Activated naive CD8-positive, alpha-beta T cell treated with anti-CD3 and anti-CD28 coated beads, Interleukin-2, amount 50 U/mL, for 24 hours (primary cell): ENCODE measurements at regions not wholly inside any gene's neighbourhood (a gene's known extent, or its start where the extent isn't known, plus 50 kb on each side); places are given as distances from the start of the nearest gene placed in this dataset.

Experiments used
- ATAC-seq: fragments of 150-1000 bp; cut with Tn5 transposase; one replicate; pipeline ENCODE4 v1.10.0; 2021
- DNase-seq: peaks from one replicate; pipeline ENCODE4 v3.0.0; 2021
- H3K27ac Mint-ChIP-seq: one replicate; pipeline ENCODE4 v1.8.0; 2021; ENCODE audit warnings: mild to moderate bottlenecking, mixed read lengths
- H3K27me3 Mint-ChIP-seq: one replicate; pipeline ENCODE4 v1.8.0; 2021; ENCODE audit warnings: mixed read lengths
- H3K36me3 Mint-ChIP-seq: one replicate; pipeline ENCODE4 v1.8.0; 2021; ENCODE audit warnings: low read depth, mixed read lengths
- H3K4me1 Mint-ChIP-seq: one replicate; pipeline ENCODE4 v1.8.0; 2021; ENCODE audit warnings: mixed read lengths
- H3K4me3 Mint-ChIP-seq: one replicate; pipeline ENCODE4 v1.8.0; 2021; ENCODE audit warnings: mild to moderate bottlenecking, moderate library complexity, mixed read lengths
- H3K9me3 Mint-ChIP-seq: one replicate; pipeline ENCODE4 v1.8.0; 2021; ENCODE audit warnings: mixed read lengths

GRCh38 chr20:50284811-50285375 is 94.3 kb downstream of the CEBPB start:
- Mint-ChIP-seq H3K4me1 (peaks cover 15% of the 10 kb centered on the region), H3K27ac (no peak overlapping the region), H3K27me3 (peaks cover 19% of the 10 kb centered on the region), H3K4me3 (no peak overlapping the region), H3K9me3 (no peaks in the 10 kb centered on the region), H3K36me3 (no peaks in the 10 kb centered on the region)
- ATAC-seq: no peak
- DNase-seq: no peak

GRCh38 chr20:50285376-50286173 is 94.9 kb downstream of the CEBPB start:
- H3K27ac Mint-ChIP-seq: peak overlapping the region; percentile 85
- DNase-seq (no peak), ATAC-seq (no peak)
- no peaks in the 10 kb centered on the region for H3K9me3 Mint-ChIP-seq
- peaks cover 21% of the 10 kb centered on the region for H3K27me3 Mint-ChIP-seq
- H3K4me1 Mint-ChIP-seq: peaks cover 15% of the 10 kb centered on the region
- no peaks in the 10 kb centered on the region for H3K36me3 Mint-ChIP-seq
- peak overlapping the region; percentile 50 for H3K4me3 Mint-ChIP-seq

- ATAC-seq (no peak), DNase-seq (no peak)
- Mint-ChIP-seq H3K36me3 (no peaks in the 10 kb centered on the region), H3K27ac (peak overlapping the region; percentile 40), H3K9me3 (no peaks in the 10 kb centered on the region), H3K4me1 (peaks cover 15% of the 10 kb centered on the region), H3K27me3 (peaks cover 24% of the 10 kb centered on the region), H3K4me3 (no peak overlapping the region)
Measured at GRCh38 chr20:50286174-50286511, 95.5 kb downstream of the CEBPB start.

GRCh38 chr20:50286609-50287008 is 96.0 kb downstream of the CEBPB start:
- no peak overlapping the region for H3K27ac Mint-ChIP-seq
- no peak overlapping the region for H3K4me3 Mint-ChIP-seq
- no peaks in the 10 kb centered on the region for H3K9me3 Mint-ChIP-seq
- DNase-seq (no peak), ATAC-seq (no peak)
- peaks cover 24% of the 10 kb centered on the region for H3K27me3 Mint-ChIP-seq
- no peaks in the 10 kb centered on the region for H3K36me3 Mint-ChIP-seq
- peaks cover 15% of the 10 kb centered on the region for H3K4me1 Mint-ChIP-seq

- Mint-ChIP-seq H3K9me3 (no peaks in the 10 kb centered on the region), H3K36me3 (no peaks in the 10 kb centered on the region), H3K4me1 (peaks cover 17% of the 10 kb centered on the region), H3K27me3 (peaks cover 22% of the 10 kb centered on the region), H3K4me3 (no peak overlapping the region), H3K27ac (no peak overlapping the region)
- DNase-seq (no peak), ATAC-seq (no peak)
Measured at GRCh38 chr20:50287512-50287911, 96.9 kb downstream of the CEBPB start.

- H3K27ac Mint-ChIP-seq: no peak overlapping the region
- H3K9me3 Mint-ChIP-seq: no peaks in the 10 kb centered on the region
- H3K36me3 Mint-ChIP-seq: no peaks in the 10 kb centered on the region
- no peak overlapping the region for H3K4me3 Mint-ChIP-seq
- peaks cover 22% of the 10 kb centered on the region for H3K27me3 Mint-ChIP-seq
- no peak for DNase-seq
- H3K4me1 Mint-ChIP-seq: peaks cover 18% of the 10 kb centered on the region
- no peak for ATAC-seq
Measured at GRCh38 chr20:50288128-50288623, 97.5 kb downstream of the CEBPB start.

- H3K27ac Mint-ChIP-seq: peak overlapping the region; percentile 35
- peaks cover 14% of the 10 kb centered on the region for H3K4me1 Mint-ChIP-seq
- DNase-seq (no peak), ATAC-seq (no peak)
- no peaks in the 10 kb centered on the region for H3K36me3 Mint-ChIP-seq
- peaks cover 24% of the 10 kb centered on the region for H3K27me3 Mint-ChIP-seq
- no peak overlapping the region for H3K4me3 Mint-ChIP-seq
- no peaks in the 10 kb centered on the region for H3K9me3 Mint-ChIP-seq
Measured at GRCh38 chr20:50289581-50289980, 99.0 kb downstream of the CEBPB start.

- H3K4me1 Mint-ChIP-seq: peaks cover 14% of the 10 kb centered on the region
- H3K36me3 Mint-ChIP-seq: no peaks in the 10 kb centered on the region
- no peak for ATAC-seq
- peaks cover 24% of the 10 kb centered on the region for H3K27me3 Mint-ChIP-seq
- no peak overlapping the region for H3K4me3 Mint-ChIP-seq
- H3K27ac Mint-ChIP-seq: peak overlapping the region; percentile 35
- no peak for DNase-seq
- H3K9me3 Mint-ChIP-seq: no peaks in the 10 kb centered on the region
Measured at GRCh38 chr20:50290112-50290511, 99.5 kb downstream of the CEBPB start.

GRCh38 chr20:50290808-50291207 is 100.2 kb downstream of the CEBPB start:
- Mint-ChIP-seq H3K4me3 (no peak overlapping the region), H3K27ac (no peak overlapping the region), H3K4me1 (peaks cover 10% of the 10 kb centered on the region), H3K9me3 (no peaks in the 10 kb centered on the region), H3K27me3 (peaks cover 22% of the 10 kb centered on the region), H3K36me3 (no peaks in the 10 kb centered on the region)
- DNase-seq: no peak
- no peak for ATAC-seq

- ATAC-seq (no peak), DNase-seq (no peak)
- no peak overlapping the region for H3K4me3 Mint-ChIP-seq
- peaks cover 19% of the 10 kb centered on the region for H3K27me3 Mint-ChIP-seq
- no peaks in the 10 kb centered on the region for H3K9me3 Mint-ChIP-seq
- peaks cover 3% of the 10 kb centered on the region for H3K4me1 Mint-ChIP-seq
- no peaks in the 10 kb centered on the region for H3K36me3 Mint-ChIP-seq
- no peak overlapping the region for H3K27ac Mint-ChIP-seq
Measured at GRCh38 chr20:50291254-50292078, 100.8 kb downstream of the CEBPB start.

- ATAC-seq (no peak), DNase-seq (no peak)
- peaks cover 4% of the 10 kb centered on the region for H3K4me1 Mint-ChIP-seq
- H3K4me3 Mint-ChIP-seq: no peak overlapping the region
- H3K27me3 Mint-ChIP-seq: peaks cover 12% of the 10 kb centered on the region
- no peak overlapping the region for H3K27ac Mint-ChIP-seq
- H3K9me3 Mint-ChIP-seq: no peaks in the 10 kb centered on the region
- H3K36me3 Mint-ChIP-seq: no peaks in the 10 kb centered on the region
Measured at GRCh38 chr20:50292079-50292590, 101.5 kb downstream of the CEBPB start.

GRCh38 chr20:50292591-50293283 is 102.1 kb downstream of the CEBPB start:
- Mint-ChIP-seq H3K9me3 (no peaks in the 10 kb centered on the region), H3K4me1 (peaks cover 11% of the 10 kb centered on the region), H3K27ac (no peak overlapping the region), H3K4me3 (no peak overlapping the region), H3K27me3 (peaks cover 12% of the 10 kb centered on the region), H3K36me3 (no peaks in the 10 kb centered on the region)
- peak; percentile 13 for ATAC-seq
- peak; percentile 55 for DNase-seq

- H3K9me3 Mint-ChIP-seq: no peaks in the 10 kb centered on the region
- ATAC-seq (no peak), DNase-seq (no peak)
- H3K27ac Mint-ChIP-seq: no peak overlapping the region
- peaks cover 17% of the 10 kb centered on the region for H3K27me3 Mint-ChIP-seq
- H3K4me3 Mint-ChIP-seq: no peak overlapping the region
- H3K4me1 Mint-ChIP-seq: peaks cover 18% of the 10 kb centered on the region
- H3K36me3 Mint-ChIP-seq: no peaks in the 10 kb centered on the region
Measured at GRCh38 chr20:50293284-50294139, 102.9 kb downstream of the CEBPB start.
